Neural cell (in vitro differentiated cells): ENCODE measurements at regions not wholly inside any gene's neighbourhood (a gene's known extent, or its start where the extent isn't known, plus 50 kb on each side); places are given as distances from the start of the nearest gene placed in this dataset.

Experiments
- H2AFZ ChIP-seq: fragments of 200-600, 300-800 bp; sonication (generic), shearing (Covaris generic); 2 replicates; pipeline ENCODE4 v1.6.0; 2014; ENCODE audit warnings: low read depth, mild to moderate bottlenecking, antibody characterized with exemption, low read length, moderate library complexity
- H3F3A ChIP-seq: fragments of 200-600 bp; shearing (Covaris generic); 2 replicates; pipeline ENCODE4 v1.6.1; 2016; ENCODE audit warnings: mild to moderate bottlenecking, moderate library complexity, mixed read lengths, antibody characterized with exemption, low read length; ENCODE audit not compliant: insufficient read depth, poor library complexity, severe bottlenecking
- H3K27ac ChIP-seq: fragments of 200-600, 300-800 bp; sonication (generic), shearing (Covaris generic); 2 replicates; pipeline ENCODE4 v1.5.1; 2014; ENCODE audit warnings: mild to moderate bottlenecking, low read length, moderate library complexity
- H3K27me3 ChIP-seq: fragments of 300-800, 200-600 bp; sonication (generic), shearing (Covaris generic); 2 replicates; pipeline ENCODE4 v1.6.0; 2014; ENCODE audit warnings: mild to moderate bottlenecking, low read depth, low read length, moderate library complexity; ENCODE audit not compliant: insufficient read depth
- H3K36me3 ChIP-seq: fragments of 300-800, 200-600 bp; sonication (generic), shearing (Covaris generic); 2 replicates; pipeline ENCODE4 v1.5.1; 2014; ENCODE audit warnings: mild to moderate bottlenecking, antibody characterized with exemption, low read length, moderate library complexity; ENCODE audit not compliant: insufficient read depth
- H3K4me2 ChIP-seq: fragments of 300-800, 200-600 bp; sonication (generic), shearing (Covaris generic); 2 replicates; pipeline ENCODE4 v1.6.0; 2014; ENCODE audit warnings: mild to moderate bottlenecking, low read length
- H3K4me3 ChIP-seq: fragments of 300-800, 200-600 bp; sonication (generic), shearing (Covaris generic); 2 replicates; pipeline ENCODE4 v1.5.1; 2014; ENCODE audit warnings: mild to moderate bottlenecking, low read length, moderate library complexity
- H3K79me2 ChIP-seq: fragments of 200-600 bp; shearing (Covaris generic); replicated peaks from 2 replicates; pipeline ENCODE4 v1.6.0; 2014; ENCODE audit warnings: mild to moderate bottlenecking, low read length, moderate library complexity; ENCODE audit not compliant: insufficient read depth
- H3K9ac ChIP-seq: fragments of 300-800, 200-600 bp; sonication (generic), shearing (Covaris generic); 2 replicates; pipeline ENCODE4 v1.6.1; 2016; ENCODE audit warnings: mild to moderate bottlenecking, low read length, mixed read lengths
- H3K9me2 ChIP-seq: fragments of 200-600 bp; shearing (Covaris generic); 2 replicates; pipeline ENCODE4 v1.6.1; 2016; ENCODE audit warnings: mild to moderate bottlenecking, low read length, mixed read lengths; ENCODE audit not compliant: insufficient read depth
- H3K9me3 ChIP-seq: fragments of 200-600, 300-800 bp; sonication (generic), shearing (Covaris generic); 2 replicates; pipeline ENCODE4 v1.6.1; 2016; ENCODE audit warnings: mild to moderate bottlenecking, mixed run types, low read length, moderate library complexity, mixed read lengths
- H4K20me1 ChIP-seq: fragments of 200-600 bp; shearing (Covaris generic); 2 replicates; pipeline ENCODE4 v1.6.1; 2016; ENCODE audit warnings: mild to moderate bottlenecking, mixed run types; ENCODE audit not compliant: insufficient read depth
- CTCF ChIP-seq: fragments of 450-650 bp; IDR thresholded peaks from 2 replicates; pipeline ENCODE4 v1.5.1; 2014; ENCODE audit warnings: antibody characterized with exemption, mild to moderate bottlenecking, moderate library complexity; ENCODE audit not compliant: poor library complexity, severe bottlenecking
- EP300 ChIP-seq: fragments of 450-650 bp; conservative IDR thresholded peaks from 2 replicates; pipeline ENCODE4 v1.6.1; 2014; ENCODE audit warnings: antibody characterized with exemption, mild to moderate bottlenecking, moderate library complexity; ENCODE audit not compliant: poor library complexity, severe bottlenecking
- EZH2 ChIP-seq: fragments of 200-600, 300-800 bp; shearing (Covaris generic), sonication (generic); IDR thresholded peaks from 2 replicates; pipeline ENCODE4 v1.6.1; 2014; ENCODE audit warnings: antibody characterized with exemption, low read length, borderline replicate concordance, mild to moderate bottlenecking; ENCODE audit not compliant: insufficient read depth, poor library complexity, severe bottlenecking
- MXI1 ChIP-seq: fragments of 450-650 bp; conservative IDR thresholded peaks from 2 replicates; pipeline ENCODE4 v1.6.1; 2014; ENCODE audit warnings: antibody characterized with exemption, mild to moderate bottlenecking; ENCODE audit not compliant: poor library complexity, severe bottlenecking
- POLR2AphosphoS5 ChIP-seq: IDR thresholded peaks from 2 replicates; pipeline ENCODE4 v1.6.1; 2012
- RAD21 ChIP-seq: fragments of 450-650 bp; conservative IDR thresholded peaks from 2 replicates; pipeline ENCODE4 v1.6.1; 2014; ENCODE audit warnings: antibody characterized with exemption, mild to moderate bottlenecking, moderate library complexity
- REST ChIP-seq: IDR thresholded peaks from 2 replicates; pipeline ENCODE4 v1.6.1; 2012; ENCODE audit warnings: borderline replicate concordance
- SMC3 ChIP-seq: fragments of 450-650 bp; conservative IDR thresholded peaks from 2 replicates; pipeline ENCODE4 v1.6.1; 2014; ENCODE audit warnings: antibody characterized with exemption, mild to moderate bottlenecking, moderate library complexity; ENCODE audit not compliant: poor library complexity
- TAF1 ChIP-seq: IDR thresholded peaks from 2 replicates; pipeline ENCODE4 v1.6.1; 2012; ENCODE audit warnings: low read depth

GRCh38 chr3:82196645-82197044, 435.2 kb upstream of the GBE1 start:
- no peak overlapping the region for H3K9ac ChIP-seq

GRCh38 chr3:82194870-82195269, 433.4 kb upstream of the GBE1 start:
- Histone ChIP-seq H3K79me2 (no peaks in the 10 kb centered on the region), H3K27ac (no peak overlapping the region), H3K27me3 (no peaks in the 10 kb centered on the region), H3K4me3 (no peak overlapping the region), H2AFZ (no peak overlapping the region), H4K20me1 (no peaks in the 10 kb centered on the region), H3K36me3 (no peaks in the 10 kb centered on the region), H3F3A (no peaks in the 10 kb centered on the region), H3K9me3 (no peaks in the 10 kb centered on the region), H3K9ac (no peak overlapping the region), H3K9me2 (no peaks in the 10 kb centered on the region), H3K4me2 (no peak overlapping the region)
- no peak for TF ChIP-seq CTCF
- TF ChIP-seq EP300 = no peak
- TF ChIP-seq SMC3 = no peak
- TF ChIP-seq POLR2AphosphoS5 = no peak
- TF ChIP-seq RAD21 = no peak
- TF ChIP-seq EZH2 = no peak
- TF ChIP-seq MXI1 = no peak

More at GRCh38 chr3:82196645-82197044, 435.2 kb upstream of the GBE1 start:
- Histone ChIP-seq H3K27me3 (no peaks in the 10 kb centered on the region), H4K20me1 (no peaks in the 10 kb centered on the region), H2AFZ (no peak overlapping the region), H3K4me2 (no peak overlapping the region), H3F3A (no peaks in the 10 kb centered on the region), H3K79me2 (no peaks in the 10 kb centered on the region), H3K36me3 (no peaks in the 10 kb centered on the region), H3K4me3 (no peak overlapping the region), H3K9me2 (no peaks in the 10 kb centered on the region), H3K27ac (no peak overlapping the region), H3K9me3 (no peaks in the 10 kb centered on the region)
- TF ChIP-seq POLR2AphosphoS5 (no peak), EZH2 (no peak), EP300 (no peak), RAD21 (no peak), TAF1 (no peak), SMC3 (no peak), CTCF (no peak), MXI1 (no peak), REST (no peak)
